Heart left ventricle (tissue), 16 donors: ENCODE measurements at regions not wholly inside any gene's neighbourhood (a gene's known extent, or its start where the extent isn't known, plus 50 kb on each side); places are given as distances from the start of the nearest gene placed in this dataset.

Experiments
- ATAC-seq, 4 donors: fragments of 200-7000 bp; cut with Tn5 transposase; one replicate each; pipeline ENCODE4 v1.9.1; 2020 to 2022; ENCODE audit warnings: moderate library complexity in 4 of 4, mild to moderate bottlenecking in 3 of 4, moderate number of reproducible peaks in 1 of 4
- DNase-seq, 5 donors: peaks; one replicate each; pipeline ENCODE4 v3.0.0-alpha.2; 2020
- H3K27ac ChIP-seq, 12 donors: fragments of 200-600 bp; sonication (generic) in 4 of 12; one replicate each; pipeline versions ENCODE4 v1.5.0 to v1.8.0; 2016 to 2022; ENCODE audit warnings: mild to moderate bottlenecking in 2 of 12
- H3K27me3 ChIP-seq, 9 donors: fragments of 200-600 bp; sonication (generic) in 2 of 9; one replicate each; pipeline versions ENCODE4 v1.5.1 to v1.8.0; 2016 to 2022; ENCODE audit warnings: mild to moderate bottlenecking in 3 of 9
- H3K36me3 ChIP-seq, 9 donors: fragments of 200-600 bp; sonication (generic) in 2 of 9; one replicate each; pipeline versions ENCODE4 v1.5.0 to v1.8.0; 2018 to 2022; ENCODE audit warnings: mild to moderate bottlenecking in 2 of 9
- H3K4me1 ChIP-seq, 12 donors: fragments of 200-600 bp; sonication (generic) in 4 of 12; one replicate each; pipeline versions ENCODE4 v1.5.0 to v1.8.0; 2016 to 2022; ENCODE audit warnings: mild to moderate bottlenecking in 3 of 12
- H3K4me3 ChIP-seq, 12 donors: fragments of 200-600 bp; sonication (generic) in 4 of 12; one replicate each; pipeline versions ENCODE4 v1.5.0 to v1.8.0; 2017 to 2022; ENCODE audit warnings: mild to moderate bottlenecking in 9 of 12, moderate library complexity in 4 of 12
- H3K9me3 ChIP-seq, 12 donors: fragments of 200-600 bp; sonication (generic) in 4 of 12; one replicate each; pipeline versions ENCODE4 v1.5.0 to v1.8.0; 2016 to 2022; ENCODE audit warnings: mild to moderate bottlenecking in 1 of 12
- POLR2A ChIP-seq, 2 donors: fragments of 450-650 bp; IDR thresholded peaks; one replicate each; pipeline ENCODE4 v1.6.1; 2017; ENCODE audit warnings: antibody characterized with exemption in 2 of 2, mild to moderate bottlenecking in 2 of 2, moderate library complexity in 2 of 2
- WGBS, 4 donors: extraction: QIAGEN DNeasy Blood & Tissue Kit in 2 of 4; methylation state at CpG; one replicate each; pipeline versions ENCODE4 v1.1.5 to v1.1.7; 2013 to 2018; 5-methylcytosine and 5-hydroxymethylcytosine counted together
- intact Hi-C, 10 donors: fragments of 100-400 bp; cut with DNase I; formaldehyde crosslinking; loops; one replicate each; pipeline versions ENCODE4 v1.11.1 to v1.14.2; 2022
- TF ChIP-seq, protein P1 (sequence below), 12 donors: fragments of 200-600 bp; sonication (generic) in 4 of 12; IDR thresholded peaks; one replicate each; pipeline versions ENCODE4 v1.5.0 to v1.8.0; 2018 to 2022; ENCODE audit warnings: antibody characterized with exemption in 12 of 12, mild to moderate bottlenecking in 5 of 12
- donor health status: ischemic (EF 13 %, LVEDD 7.1; RV severe dilation, severe dysfunction).
- donor health status: healthy with polysubstance abuse.
- donor health status: DM: no; HTN: yes; CAD: no.
- donor health status: DM: no; HTN: no; CAD: no.
- donor health status: ischemic (EF 25% LVEDD 6.9; RV normal size, moderate dysfunction).
- donor health status: ischemic (EF 25% LVEDD 5.7; RV mildly dilated, moderate dysfunction).
- donor health status: healthy.
- donor health status: DM: yes; HTN: yes; CAD: no.
- donor health status: ischemic (EF 35%, LVEDD 5.7; RV mildly dilated, moderate dysfunction).
- donor health status: nonischemic (EF 11% LVEDD 7.7; RV severe dilation, severe dysfunction).
- donor health status: DM: yes; HTN: yes; CAD: no.
- donor health status: PGD.
- donor health status: ischemic (EF 29% LVEDD 5.4; RV normal size, mild dysfunction).
- donor health status: nonischemic (EF 23%, LVEDD 6.1; RV moderate dilation, normal function).

- TF ChIP-seq, protein P1, sequence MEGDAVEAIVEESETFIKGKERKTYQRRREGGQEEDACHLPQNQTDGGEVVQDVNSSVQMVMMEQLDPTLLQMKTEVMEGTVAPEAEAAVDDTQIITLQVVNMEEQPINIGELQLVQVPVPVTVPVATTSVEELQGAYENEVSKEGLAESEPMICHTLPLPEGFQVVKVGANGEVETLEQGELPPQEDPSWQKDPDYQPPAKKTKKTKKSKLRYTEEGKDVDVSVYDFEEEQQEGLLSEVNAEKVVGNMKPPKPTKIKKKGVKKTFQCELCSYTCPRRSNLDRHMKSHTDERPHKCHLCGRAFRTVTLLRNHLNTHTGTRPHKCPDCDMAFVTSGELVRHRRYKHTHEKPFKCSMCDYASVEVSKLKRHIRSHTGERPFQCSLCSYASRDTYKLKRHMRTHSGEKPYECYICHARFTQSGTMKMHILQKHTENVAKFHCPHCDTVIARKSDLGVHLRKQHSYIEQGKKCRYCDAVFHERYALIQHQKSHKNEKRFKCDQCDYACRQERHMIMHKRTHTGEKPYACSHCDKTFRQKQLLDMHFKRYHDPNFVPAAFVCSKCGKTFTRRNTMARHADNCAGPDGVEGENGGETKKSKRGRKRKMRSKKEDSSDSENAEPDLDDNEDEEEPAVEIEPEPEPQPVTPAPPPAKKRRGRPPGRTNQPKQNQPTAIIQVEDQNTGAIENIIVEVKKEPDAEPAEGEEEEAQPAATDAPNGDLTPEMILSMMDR (IDR thresholded peaks at IDR 0.05) = no peak
- TF ChIP-seq POLR2A (IDR thresholded peaks at IDR 0.05) = no peak
- H3K4me1 ChIP-seq = no peaks in the 10 kb centered on the region
- peaks cover 0 to 9% (median 0%) of the 10 kb centered on the region in 12 donors for H3K9me3 ChIP-seq
- H3K27me3 ChIP-seq = no peaks in the 10 kb centered on the region
- H3K4me3 ChIP-seq = no peak overlapping the region
- H3K36me3 ChIP-seq = no peaks in the 10 kb centered on the region
- no peak for DNase-seq
- intact Hi-C loops = no loop called here
- no peak for ATAC-seq
- WGBS, 4 donors = 85 to 90% (median 87%) methylated on average over 4 of the region's 4 CpGs
- H3K27ac ChIP-seq = no peak overlapping the region
Observed at GRCh38 chr1:239269706-239270105, 116.7 kb upstream of the CHRM3 start.

DNA sequence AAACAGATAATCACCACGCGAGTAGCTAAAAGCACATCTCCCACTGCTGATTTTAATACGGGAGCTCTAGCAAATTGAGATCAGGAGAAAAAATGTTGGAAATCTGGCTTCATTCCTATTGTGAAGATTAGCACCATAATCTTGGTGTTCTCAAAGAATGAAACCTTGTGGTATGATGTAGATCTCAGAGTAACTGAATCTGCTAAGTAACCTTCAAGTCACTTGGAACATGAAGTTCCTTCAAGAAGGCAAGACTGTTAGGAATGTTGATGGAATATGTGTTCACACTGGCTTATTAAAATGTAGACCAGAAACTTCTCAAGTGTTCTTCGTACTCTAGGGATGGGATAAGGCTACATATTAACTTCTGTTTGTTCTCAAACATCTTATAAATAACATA, 117.4 kb upstream of the CHRM3 start:
- no peak for ATAC-seq
- no peak overlapping the region for H3K4me3 ChIP-seq
- H3K36me3 ChIP-seq = no peaks in the 10 kb centered on the region
- 70 to 83% (median 76%) methylated on average over 4 of the region's 4 CpGs for WGBS, 4 donors
- H3K4me1 ChIP-seq = no peaks in the 10 kb centered on the region
- H3K27ac ChIP-seq = no peak overlapping the region
- H3K9me3 ChIP-seq = peaks cover 0 to 9% (median 0%) of the 10 kb centered on the region in 12 donors
- H3K27me3 ChIP-seq = no peaks in the 10 kb centered on the region
- intact Hi-C loops = no loop called here
- TF ChIP-seq, protein P1 (IDR thresholded peaks at IDR 0.05) = no peak
- TF ChIP-seq POLR2A (IDR thresholded peaks at IDR 0.05) = no peak
- DNase-seq = no peak

- H3K4me3 ChIP-seq = no peak overlapping the region
- H3K27me3 ChIP-seq = no peaks in the 10 kb centered on the region
- no peaks in the 10 kb centered on the region for H3K36me3 ChIP-seq
- no peak for ATAC-seq
- peaks cover 0 to 6% (median 0%) of the 10 kb centered on the region in 12 donors for H3K9me3 ChIP-seq
- no peak for TF ChIP-seq POLR2A (IDR thresholded peaks at IDR 0.05)
- TF ChIP-seq, protein P1 (IDR thresholded peaks at IDR 0.05) = no peak
- 79 to 85% (median 82%) methylated on average over 6 of the region's 6 CpGs for WGBS, 4 donors
- no peak for DNase-seq
- H3K27ac ChIP-seq = no peak overlapping the region
- no peaks in the 10 kb centered on the region for H3K4me1 ChIP-seq
- intact Hi-C loops = no loop called here
Observed at GRCh38 chr1:239268007-239268406, 118.4 kb upstream of the CHRM3 start.

DNA sequence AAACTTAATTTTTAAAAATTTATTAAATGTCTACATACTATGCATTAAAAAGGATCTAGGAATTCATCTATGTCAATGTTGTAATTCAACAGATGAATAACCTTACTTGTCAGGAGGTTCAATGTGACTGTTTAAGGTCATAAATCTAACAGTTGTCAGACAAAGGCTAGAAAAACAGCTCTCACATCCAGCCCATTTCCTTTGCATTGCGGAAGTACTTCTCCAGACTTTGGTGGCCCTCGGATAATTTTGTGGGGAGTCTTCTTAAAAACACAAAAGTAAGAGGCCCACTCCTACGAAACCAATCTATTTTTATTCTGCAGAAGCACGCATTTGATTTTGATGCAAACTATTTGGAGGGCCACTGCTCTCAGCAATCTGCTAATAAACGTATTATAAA, 122.6 kb upstream of the CHRM3 start:
- Histone ChIP-seq H3K9me3 (no peaks in the 10 kb centered on the region), H3K36me3 (no peaks in the 10 kb centered on the region), H3K4me1 (no peaks in the 10 kb centered on the region), H3K27ac (no peak overlapping the region), H3K27me3 (no peaks in the 10 kb centered on the region), H3K4me3 (no peak overlapping the region)
- no peak for ATAC-seq
- WGBS, 4 donors = 44 to 60% (median 54%) methylated on average over 5 of the region's 5 CpGs
- intact Hi-C loops = no loop called here
- no peak for DNase-seq
- no peak for TF ChIP-seq POLR2A (IDR thresholded peaks at IDR 0.05)
- TF ChIP-seq, protein P1 (IDR thresholded peaks at IDR 0.05) = no peak
